ENCODE measurements at regions not wholly inside any gene's neighbourhood (a gene's known extent, or its start where the extent isn't known, plus 50 kb on each side); places are given as distances from the start of the nearest gene placed in this dataset.

DNA sequence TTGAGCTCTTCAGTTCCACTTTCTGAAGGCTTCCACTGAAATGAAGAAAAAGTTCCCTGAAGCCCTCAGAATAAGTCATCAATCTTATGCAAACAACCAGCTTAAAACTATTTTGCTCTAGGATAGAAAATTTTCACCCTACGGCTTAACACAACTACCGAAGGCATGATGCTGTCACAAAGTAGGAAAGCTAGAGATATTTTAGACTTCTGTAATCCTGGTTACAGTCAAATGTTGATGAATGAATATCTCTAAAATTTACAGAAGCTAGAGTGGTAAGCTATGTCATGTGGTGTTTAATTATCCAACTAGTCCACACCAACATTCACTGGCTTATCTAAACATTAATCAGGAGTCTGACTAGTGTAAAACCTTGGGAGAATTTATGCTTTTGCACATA is 197.9 kb downstream of the SUCLA2 start:
- no peak for DNase-seq (ENCODE audit: low spot score)
- 95% methylated on average over 2 of the region's 2 CpGs for WGBS
- TF ChIP-seq NR2F2 (IDR thresholded peaks at IDR 0.05) (no peak), TAF1 (conservative IDR thresholded peaks at IDR 0.05) (no peak), SP1 (IDR thresholded peaks at IDR 0.05) (no peak), RAD21 (IDR thresholded peaks at IDR 0.05) (no peak), YY1 (IDR thresholded peaks at IDR 0.05) (no peak)
- TF ChIP-seq, protein P1, sequence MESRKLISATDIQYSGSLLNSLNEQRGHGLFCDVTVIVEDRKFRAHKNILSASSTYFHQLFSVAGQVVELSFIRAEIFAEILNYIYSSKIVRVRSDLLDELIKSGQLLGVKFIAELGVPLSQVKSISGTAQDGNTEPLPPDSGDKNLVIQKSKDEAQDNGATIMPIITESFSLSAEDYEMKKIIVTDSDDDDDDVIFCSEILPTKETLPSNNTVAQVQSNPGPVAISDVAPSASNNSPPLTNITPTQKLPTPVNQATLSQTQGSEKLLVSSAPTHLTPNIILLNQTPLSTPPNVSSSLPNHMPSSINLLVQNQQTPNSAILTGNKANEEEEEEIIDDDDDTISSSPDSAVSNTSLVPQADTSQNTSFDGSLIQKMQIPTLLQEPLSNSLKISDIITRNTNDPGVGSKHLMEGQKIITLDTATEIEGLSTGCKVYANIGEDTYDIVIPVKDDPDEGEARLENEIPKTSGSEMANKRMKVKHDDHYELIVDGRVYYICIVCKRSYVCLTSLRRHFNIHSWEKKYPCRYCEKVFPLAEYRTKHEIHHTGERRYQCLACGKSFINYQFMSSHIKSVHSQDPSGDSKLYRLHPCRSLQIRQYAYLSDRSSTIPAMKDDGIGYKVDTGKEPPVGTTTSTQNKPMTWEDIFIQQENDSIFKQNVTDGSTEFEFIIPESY (IDR thresholded peaks at IDR 0.05), result no peak
- Histone ChIP-seq H3K4me1 (ENCODE audit: control insufficient read depth in 4 of 4, insufficient read depth in 4 of 4, low read length in 3 of 4) (no peaks in the 10 kb centered on the region), H3K36me3 (ENCODE audit: control insufficient read depth in 4 of 4, insufficient read depth in 3 of 4, low read depth in 1 of 4, low read length in 3 of 4) (no peaks in the 10 kb centered on the region), H3K9ac (ENCODE audit: low read depth in 1 of 2, low read length in 2 of 2) (no peak overlapping the region), H3K9me3 (ENCODE audit: control insufficient read depth in 4 of 4, low read length in 3 of 4) (no peaks in the 10 kb centered on the region), H3K27me3 (ENCODE audit: control insufficient read depth in 4 of 4, insufficient read depth in 4 of 4, low read length in 3 of 4) (no peaks in the 10 kb centered on the region), H3K27ac (ENCODE audit: low read depth in 1 of 2, low read length in 2 of 2) (no peak overlapping the region), H3K4me3 (ENCODE audit: low read depth in 1 of 3, low read length in 3 of 3) (no peak overlapping the region)

DNA sequence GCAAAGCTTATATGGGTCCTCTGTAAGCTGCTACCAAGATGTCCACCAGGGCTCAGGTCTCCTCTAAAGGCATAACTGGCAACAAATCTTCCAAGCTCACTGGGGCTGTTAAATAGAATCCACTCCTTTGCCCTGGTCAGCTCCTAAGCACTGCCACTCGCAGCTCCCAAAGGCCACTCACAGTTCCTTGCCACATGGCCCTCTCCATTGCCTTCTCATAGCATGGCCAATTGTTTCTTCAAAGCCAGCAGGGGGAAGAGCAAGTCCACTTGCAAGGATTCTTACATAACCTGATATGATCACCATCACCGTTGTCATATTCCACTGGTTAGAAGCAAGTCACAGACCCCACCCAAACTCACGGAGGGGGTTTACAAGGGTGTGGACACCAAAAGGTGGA is 199.5 kb downstream of the SUCLA2 start:
- no peak overlapping the region for H3K9ac ChIP-seq (ENCODE audit: low read depth in 1 of 2, low read length in 2 of 2)
- H3K4me3 ChIP-seq (ENCODE audit: low read depth in 1 of 3, low read length in 3 of 3), result no peak overlapping the region
- no peak overlapping the region for H3K27ac ChIP-seq (ENCODE audit: low read depth in 1 of 2, low read length in 2 of 2)
- no peaks in the 10 kb centered on the region for H3K9me3 ChIP-seq (ENCODE audit: control insufficient read depth in 4 of 4, low read length in 3 of 4)
- DNase-seq (ENCODE audit: low spot score), result no peak
- H3K27me3 ChIP-seq (ENCODE audit: control insufficient read depth in 4 of 4, insufficient read depth in 4 of 4, low read length in 3 of 4), result no peaks in the 10 kb centered on the region
- no peaks in the 10 kb centered on the region for H3K4me1 ChIP-seq (ENCODE audit: control insufficient read depth in 4 of 4, insufficient read depth in 4 of 4, low read length in 3 of 4)
- TF ChIP-seq, protein P2, sequence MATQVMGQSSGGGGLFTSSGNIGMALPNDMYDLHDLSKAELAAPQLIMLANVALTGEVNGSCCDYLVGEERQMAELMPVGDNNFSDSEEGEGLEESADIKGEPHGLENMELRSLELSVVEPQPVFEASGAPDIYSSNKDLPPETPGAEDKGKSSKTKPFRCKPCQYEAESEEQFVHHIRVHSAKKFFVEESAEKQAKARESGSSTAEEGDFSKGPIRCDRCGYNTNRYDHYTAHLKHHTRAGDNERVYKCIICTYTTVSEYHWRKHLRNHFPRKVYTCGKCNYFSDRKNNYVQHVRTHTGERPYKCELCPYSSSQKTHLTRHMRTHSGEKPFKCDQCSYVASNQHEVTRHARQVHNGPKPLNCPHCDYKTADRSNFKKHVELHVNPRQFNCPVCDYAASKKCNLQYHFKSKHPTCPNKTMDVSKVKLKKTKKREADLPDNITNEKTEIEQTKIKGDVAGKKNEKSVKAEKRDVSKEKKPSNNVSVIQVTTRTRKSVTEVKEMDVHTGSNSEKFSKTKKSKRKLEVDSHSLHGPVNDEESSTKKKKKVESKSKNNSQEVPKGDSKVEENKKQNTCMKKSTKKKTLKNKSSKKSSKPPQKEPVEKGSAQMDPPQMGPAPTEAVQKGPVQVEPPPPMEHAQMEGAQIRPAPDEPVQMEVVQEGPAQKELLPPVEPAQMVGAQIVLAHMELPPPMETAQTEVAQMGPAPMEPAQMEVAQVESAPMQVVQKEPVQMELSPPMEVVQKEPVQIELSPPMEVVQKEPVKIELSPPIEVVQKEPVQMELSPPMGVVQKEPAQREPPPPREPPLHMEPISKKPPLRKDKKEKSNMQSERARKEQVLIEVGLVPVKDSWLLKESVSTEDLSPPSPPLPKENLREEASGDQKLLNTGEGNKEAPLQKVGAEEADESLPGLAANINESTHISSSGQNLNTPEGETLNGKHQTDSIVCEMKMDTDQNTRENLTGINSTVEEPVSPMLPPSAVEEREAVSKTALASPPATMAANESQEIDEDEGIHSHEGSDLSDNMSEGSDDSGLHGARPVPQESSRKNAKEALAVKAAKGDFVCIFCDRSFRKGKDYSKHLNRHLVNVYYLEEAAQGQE (IDR thresholded peaks at IDR 0.05), result no peak
- 96% methylated on average over 3 of the region's 3 CpGs for WGBS
- H3K36me3 ChIP-seq (ENCODE audit: control insufficient read depth in 4 of 4, insufficient read depth in 3 of 4, low read depth in 1 of 4, low read length in 3 of 4), result no peaks in the 10 kb centered on the region

DNA sequence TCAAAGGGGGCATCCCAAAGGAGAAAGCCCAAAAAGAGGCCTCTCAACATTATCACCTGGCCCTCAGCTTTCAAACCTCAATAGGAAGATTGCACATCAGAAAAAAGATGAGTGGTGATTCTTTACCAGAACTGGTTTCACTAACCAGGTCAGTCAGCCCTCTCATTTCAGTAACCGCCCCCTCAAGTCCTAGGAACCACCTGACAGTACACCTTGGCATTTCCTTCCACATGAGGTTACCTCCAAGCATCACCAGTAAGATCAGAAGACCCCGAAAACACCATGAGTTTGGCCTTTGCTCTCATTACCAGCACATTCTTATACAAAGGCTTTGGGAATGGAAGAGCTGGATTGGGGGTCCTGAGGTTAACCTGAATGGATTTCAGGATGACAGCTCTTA is 200.5 kb downstream of the SUCLA2 start:
- Histone ChIP-seq H3K27ac (ENCODE audit: low read depth in 1 of 2, low read length in 2 of 2) (no peak overlapping the region), H3K27me3 (ENCODE audit: control insufficient read depth in 4 of 4, insufficient read depth in 4 of 4, low read length in 3 of 4) (no peaks in the 10 kb centered on the region), H3K9me3 (ENCODE audit: control insufficient read depth in 4 of 4, low read length in 3 of 4) (no peaks in the 10 kb centered on the region), H3K9ac (ENCODE audit: low read depth in 1 of 2, low read length in 2 of 2) (no peak overlapping the region), H3K4me1 (ENCODE audit: control insufficient read depth in 4 of 4, insufficient read depth in 4 of 4, low read length in 3 of 4) (no peaks in the 10 kb centered on the region), H3K36me3 (ENCODE audit: control insufficient read depth in 4 of 4, insufficient read depth in 3 of 4, low read depth in 1 of 4, low read length in 3 of 4) (no peaks in the 10 kb centered on the region), H3K4me3 (ENCODE audit: low read depth in 1 of 3, low read length in 3 of 3) (no peak overlapping the region)
- 89% methylated on average over 2 of the region's 2 CpGs for WGBS
- TF ChIP-seq FOXA2 (IDR thresholded peaks at IDR 0.05) (no peak), YY1 (IDR thresholded peaks at IDR 0.05) (no peak), SP1 (IDR thresholded peaks at IDR 0.05) (no peak), NR2F2 (IDR thresholded peaks at IDR 0.05) (no peak), JUND (IDR thresholded peaks at IDR 0.05) (no peak), HNF4A (conservative IDR thresholded peaks at IDR 0.05) (no peak), HNF4G (IDR thresholded peaks at IDR 0.05) (no peak), RAD21 (IDR thresholded peaks at IDR 0.05) (no peak), RXRA (IDR thresholded peaks at IDR 0.05) (no peak), FOXA1 (IDR thresholded peaks at IDR 0.05) (no peak), GABPA (IDR thresholded peaks at IDR 0.05 in 1 of 2, conservative IDR thresholded peaks at IDR 0.05 in 1 of 2) (no peak)
- TF ChIP-seq, protein P3, sequence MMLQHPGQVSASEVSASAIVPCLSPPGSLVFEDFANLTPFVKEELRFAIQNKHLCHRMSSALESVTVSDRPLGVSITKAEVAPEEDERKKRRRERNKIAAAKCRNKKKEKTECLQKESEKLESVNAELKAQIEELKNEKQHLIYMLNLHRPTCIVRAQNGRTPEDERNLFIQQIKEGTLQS (IDR thresholded peaks at IDR 0.05), result no peak
- TF ChIP-seq, protein P4, sequence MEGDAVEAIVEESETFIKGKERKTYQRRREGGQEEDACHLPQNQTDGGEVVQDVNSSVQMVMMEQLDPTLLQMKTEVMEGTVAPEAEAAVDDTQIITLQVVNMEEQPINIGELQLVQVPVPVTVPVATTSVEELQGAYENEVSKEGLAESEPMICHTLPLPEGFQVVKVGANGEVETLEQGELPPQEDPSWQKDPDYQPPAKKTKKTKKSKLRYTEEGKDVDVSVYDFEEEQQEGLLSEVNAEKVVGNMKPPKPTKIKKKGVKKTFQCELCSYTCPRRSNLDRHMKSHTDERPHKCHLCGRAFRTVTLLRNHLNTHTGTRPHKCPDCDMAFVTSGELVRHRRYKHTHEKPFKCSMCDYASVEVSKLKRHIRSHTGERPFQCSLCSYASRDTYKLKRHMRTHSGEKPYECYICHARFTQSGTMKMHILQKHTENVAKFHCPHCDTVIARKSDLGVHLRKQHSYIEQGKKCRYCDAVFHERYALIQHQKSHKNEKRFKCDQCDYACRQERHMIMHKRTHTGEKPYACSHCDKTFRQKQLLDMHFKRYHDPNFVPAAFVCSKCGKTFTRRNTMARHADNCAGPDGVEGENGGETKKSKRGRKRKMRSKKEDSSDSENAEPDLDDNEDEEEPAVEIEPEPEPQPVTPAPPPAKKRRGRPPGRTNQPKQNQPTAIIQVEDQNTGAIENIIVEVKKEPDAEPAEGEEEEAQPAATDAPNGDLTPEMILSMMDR (IDR thresholded peaks at IDR 0.05; ENCODE audit: low read depth, low read length, missing input control), result no peak
- TF ChIP-seq, protein P5, sequence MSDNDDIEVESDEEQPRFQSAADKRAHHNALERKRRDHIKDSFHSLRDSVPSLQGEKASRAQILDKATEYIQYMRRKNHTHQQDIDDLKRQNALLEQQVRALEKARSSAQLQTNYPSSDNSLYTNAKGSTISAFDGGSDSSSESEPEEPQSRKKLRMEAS (IDR thresholded peaks at IDR 0.05), result no peak
- TF ChIP-seq, protein P1 (IDR thresholded peaks at IDR 0.05), result no peak
- no peak for DNase-seq (ENCODE audit: low spot score)
